ENCODE measurements at regions not wholly inside any gene's neighbourhood (a gene's known extent, or its start where the extent isn't known, plus 50 kb on each side); places are given as distances from the start of the nearest gene placed in this dataset.

DNA sequence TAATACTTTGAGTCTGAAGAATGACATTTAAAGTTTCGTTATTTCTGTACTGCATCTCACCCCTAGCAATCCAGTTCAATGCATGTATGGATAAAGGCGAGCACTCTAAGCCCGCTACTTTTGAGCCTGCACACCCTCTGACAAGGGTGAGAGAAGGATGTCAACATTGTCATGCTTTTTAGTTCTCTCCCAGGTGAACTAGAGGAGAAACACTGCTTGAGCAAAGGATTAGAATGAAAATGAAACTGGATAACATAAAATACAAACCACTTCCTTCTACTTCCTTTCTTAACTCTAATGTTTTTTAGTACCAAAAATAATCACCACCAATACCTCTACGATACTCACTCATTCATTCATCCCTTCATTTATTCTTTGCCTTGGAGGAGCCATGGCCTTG, 588.7 kb upstream of the NR2F2 start:
- no peaks in the 10 kb centered on the region for H3K9me3 ChIP-seq (replicated peaks in 1 of 3)
- no peak overlapping the region for H3K27ac ChIP-seq
- no peaks in the 10 kb centered on the region for H3K4me1 ChIP-seq (replicated peaks in 1 of 2)
- no peaks in the 10 kb centered on the region for H3K36me3 ChIP-seq (replicated peaks in 1 of 2)
- no peak for DNase-seq
- WGBS, 4 donors = 82 to 85% (median 83%) methylated on average over 4 of the region's 4 CpGs
- H3K27me3 ChIP-seq = no peaks in the 10 kb centered on the region
- no peak for TF ChIP-seq POLR2A (IDR thresholded peaks at IDR 0.05)
- TF ChIP-seq, protein P1, sequence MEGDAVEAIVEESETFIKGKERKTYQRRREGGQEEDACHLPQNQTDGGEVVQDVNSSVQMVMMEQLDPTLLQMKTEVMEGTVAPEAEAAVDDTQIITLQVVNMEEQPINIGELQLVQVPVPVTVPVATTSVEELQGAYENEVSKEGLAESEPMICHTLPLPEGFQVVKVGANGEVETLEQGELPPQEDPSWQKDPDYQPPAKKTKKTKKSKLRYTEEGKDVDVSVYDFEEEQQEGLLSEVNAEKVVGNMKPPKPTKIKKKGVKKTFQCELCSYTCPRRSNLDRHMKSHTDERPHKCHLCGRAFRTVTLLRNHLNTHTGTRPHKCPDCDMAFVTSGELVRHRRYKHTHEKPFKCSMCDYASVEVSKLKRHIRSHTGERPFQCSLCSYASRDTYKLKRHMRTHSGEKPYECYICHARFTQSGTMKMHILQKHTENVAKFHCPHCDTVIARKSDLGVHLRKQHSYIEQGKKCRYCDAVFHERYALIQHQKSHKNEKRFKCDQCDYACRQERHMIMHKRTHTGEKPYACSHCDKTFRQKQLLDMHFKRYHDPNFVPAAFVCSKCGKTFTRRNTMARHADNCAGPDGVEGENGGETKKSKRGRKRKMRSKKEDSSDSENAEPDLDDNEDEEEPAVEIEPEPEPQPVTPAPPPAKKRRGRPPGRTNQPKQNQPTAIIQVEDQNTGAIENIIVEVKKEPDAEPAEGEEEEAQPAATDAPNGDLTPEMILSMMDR (IDR thresholded peaks at IDR 0.05) = no peak
- intact Hi-C loops (cut with DNase I) = no loop called here
- no peak overlapping the region for H3K4me3 ChIP-seq

DNA sequence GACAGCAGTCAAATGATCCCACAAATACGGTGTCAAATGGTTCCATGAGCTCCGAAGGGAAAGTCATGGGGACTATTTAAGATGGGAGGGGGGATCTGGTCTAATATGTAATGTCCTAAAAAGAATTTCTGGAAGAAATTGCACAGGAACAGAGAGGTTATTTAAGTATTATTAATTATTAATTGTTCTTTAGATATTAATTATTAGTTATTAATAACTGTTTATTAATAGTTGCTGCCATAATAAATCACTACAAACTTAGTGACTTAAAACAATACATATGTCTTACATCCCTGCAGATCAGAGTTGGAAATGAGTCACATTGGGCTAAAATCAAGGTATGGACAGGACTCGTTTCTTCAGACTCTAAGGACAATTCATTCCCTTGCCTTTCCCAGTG, 588.2 kb upstream of the NR2F2 start:
- Histone ChIP-seq H3K9me3 (replicated peaks in 1 of 3) (no peaks in the 10 kb centered on the region), H3K36me3 (replicated peaks in 1 of 2) (no peaks in the 10 kb centered on the region), H3K27ac (no peak overlapping the region), H3K4me1 (replicated peaks in 1 of 2) (no peaks in the 10 kb centered on the region), H3K27me3 (no peaks in the 10 kb centered on the region), H3K4me3 (no peak overlapping the region)
- TF ChIP-seq, protein P1 (IDR thresholded peaks at IDR 0.05) = no peak
- TF ChIP-seq POLR2A (IDR thresholded peaks at IDR 0.05) = no peak
- WGBS, 4 donors = 87 to 95% (median 92%) methylated on average over 3 of the region's 3 CpGs
- intact Hi-C loops (cut with DNase I) = no loop called here
- no peak for DNase-seq

DNA sequence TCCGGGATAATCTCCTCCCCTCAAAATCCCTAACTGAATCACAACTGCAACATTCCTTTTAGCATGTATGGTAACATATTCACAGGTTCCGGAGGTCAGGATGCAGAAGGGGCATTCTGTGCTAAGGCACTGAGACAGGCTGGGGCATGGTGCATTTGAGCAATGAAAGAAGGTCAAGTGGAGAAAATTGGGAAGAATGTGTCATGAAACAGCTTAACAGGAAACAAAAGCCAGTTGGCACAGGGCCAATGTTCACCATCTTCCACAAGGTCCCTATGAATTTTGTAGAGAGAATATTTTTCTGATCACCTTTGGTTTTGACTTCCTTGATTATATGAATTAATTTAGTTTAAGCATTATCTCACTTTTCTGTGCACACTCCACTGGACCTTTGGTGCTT, 587.7 kb upstream of the NR2F2 start:
- Histone ChIP-seq H3K27ac (no peak overlapping the region), H3K4me3 (no peak overlapping the region), H3K4me1 (replicated peaks in 1 of 2) (no peaks in the 10 kb centered on the region), H3K36me3 (replicated peaks in 1 of 2) (no peaks in the 10 kb centered on the region), H3K27me3 (no peaks in the 10 kb centered on the region), H3K9me3 (replicated peaks in 1 of 3) (no peaks in the 10 kb centered on the region)
- TF ChIP-seq POLR2A (IDR thresholded peaks at IDR 0.05) = no peak
- TF ChIP-seq, protein P1 (IDR thresholded peaks at IDR 0.05) = no peak
- 85 to 93% (median 90%) methylated on average over 2 of the region's 2 CpGs for WGBS, 4 donors
- intact Hi-C loops (cut with DNase I) = no loop called here
- peak in 2 of 7 donors; percentile 7 to 18 for DNase-seq

DNA sequence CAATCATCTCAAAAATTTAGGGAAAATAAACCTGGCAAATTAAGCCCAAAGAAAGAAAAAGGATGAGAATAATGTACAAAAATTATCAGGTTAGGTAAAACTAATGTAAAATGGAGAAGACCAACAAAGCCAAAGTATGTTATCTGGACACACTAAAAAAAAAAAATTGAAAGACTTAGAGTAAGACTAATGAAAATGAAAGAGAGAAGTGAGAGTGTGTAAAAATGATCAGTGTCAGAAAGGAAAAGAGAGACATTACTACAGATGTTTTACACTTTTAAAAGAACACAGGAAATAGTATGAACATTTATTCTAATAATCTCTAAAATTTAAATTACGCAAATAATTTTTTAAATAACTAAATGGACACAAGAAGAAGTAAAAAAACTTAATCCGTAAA, 573.3 kb upstream of the NR2F2 start:
- WGBS, 4 donors = 91 to 99% (median 92%) methylated on average over 2 of the region's 2 CpGs

More for the DNA sequence above, 573.3 kb upstream of the NR2F2 start:
- no peaks in the 10 kb centered on the region for H3K27me3 ChIP-seq
- H3K27ac ChIP-seq = no peak overlapping the region
- peaks cover 0 to 6% (median 0%) of the 10 kb centered on the region in 3 donors for H3K9me3 ChIP-seq (replicated peaks in 1 of 3)
- no peak for DNase-seq
- no peak for TF ChIP-seq POLR2A (IDR thresholded peaks at IDR 0.05)
- TF ChIP-seq, protein P1 (IDR thresholded peaks at IDR 0.05) = no peak
- H3K4me1 ChIP-seq (replicated peaks in 1 of 2) = no peaks in the 10 kb centered on the region
- intact Hi-C loops (cut with DNase I) = no loop called here
- H3K36me3 ChIP-seq (replicated peaks in 1 of 2) = no peaks in the 10 kb centered on the region
- H3K4me3 ChIP-seq = no peak overlapping the region
